MM.1S (cell line): ENCODE measurements at regions not wholly inside any gene's neighbourhood (a gene's known extent, or its start where the extent isn't known, plus 50 kb on each side); places are given as distances from the start of the nearest gene placed in this dataset.

Experiments used
- DNase-seq: peaks from one replicate; pipeline ENCODE4 v3.0.0-alpha.2; 2015
- H2AFZ ChIP-seq: fragments of 300-600 bp; sonication (generic); 2 replicates; pipeline ENCODE4 v1.6.0; 2016; ENCODE audit warnings: antibody characterized with exemption, low read length
- H3F3A ChIP-seq: fragments of 300-600 bp; sonication (generic); 2 replicates; pipeline ENCODE4 v1.6.1; 2016; ENCODE audit warnings: mild to moderate bottlenecking, antibody characterized with exemption, low read length, moderate library complexity, mixed read lengths; ENCODE audit not compliant: insufficient read depth
- H3K27ac ChIP-seq: fragments of 300-600 bp; sonication (generic); 2 replicates; pipeline ENCODE4 v1.5.1; 2016; ENCODE audit warnings: mild to moderate bottlenecking, low read length
- H3K27me3 ChIP-seq: fragments of 300-600 bp; sonication (generic); replicated peaks from 2 replicates; pipeline ENCODE4 v1.6.0; 2016; ENCODE audit warnings: low read length; ENCODE audit not compliant: insufficient read depth
- H3K36me3 ChIP-seq: fragments of 300-600 bp; sonication (generic); replicated peaks from 2 replicates; pipeline ENCODE4 v1.6.1; 2016; ENCODE audit warnings: mild to moderate bottlenecking, low read length, mixed read lengths; ENCODE audit not compliant: insufficient read depth
- H3K4me1 ChIP-seq: fragments of 300-600 bp; sonication (generic); 2 replicates; pipeline ENCODE4 v1.6.1; 2016; ENCODE audit warnings: low read length, mixed read lengths
- H3K4me2 ChIP-seq: fragments of 300-600 bp; sonication (generic); 2 replicates; pipeline ENCODE4 v1.6.0; 2016; ENCODE audit warnings: low read depth, low read length
- H3K4me3 ChIP-seq: fragments of 300-600 bp; sonication (generic); 2 replicates; pipeline ENCODE4 v1.5.1; 2016; ENCODE audit warnings: low read length, mixed read lengths
- H3K79me2 ChIP-seq: fragments of 300-600 bp; sonication (generic); 2 replicates; pipeline ENCODE4 v1.6.1; 2016; ENCODE audit warnings: mixed run types, low read length, mixed read lengths
- H3K9ac ChIP-seq: fragments of 300-600 bp; sonication (generic); 2 replicates; pipeline ENCODE4 v1.6.1; 2016; ENCODE audit warnings: low read length, mixed read lengths
- H3K9me2 ChIP-seq: fragments of 300-600 bp; sonication (generic); replicated peaks from 2 replicates; pipeline ENCODE4 v1.6.1; 2016; ENCODE audit warnings: mild to moderate bottlenecking, low read length, mixed read lengths; ENCODE audit not compliant: insufficient read depth
- H3K9me3 ChIP-seq: fragments of 300-600 bp; sonication (generic); replicated peaks from 2 replicates; pipeline ENCODE4 v1.6.1; 2016; ENCODE audit warnings: mild to moderate bottlenecking, low read length, mixed read lengths; ENCODE audit not compliant: insufficient read depth
- H4K20me1 ChIP-seq: fragments of 300-600 bp; sonication (generic); 2 replicates; pipeline ENCODE4 v1.6.1; 2016; ENCODE audit warnings: mild to moderate bottlenecking, low read length, moderate library complexity, mixed read lengths; ENCODE audit not compliant: insufficient read depth
- EZH2 ChIP-seq: fragments of 300-600 bp; sonication (generic); optimal IDR thresholded peaks from 2 replicates; pipeline ENCODE3; 2017; ENCODE audit warnings: low read depth, mild to moderate bottlenecking, antibody characterized with exemption, low read length, mixed read lengths
- EZH2phosphoT487 ChIP-seq: fragments of 300-600 bp; sonication (generic); IDR thresholded peaks from 2 replicates; pipeline ENCODE4 v1.6.1; 2018; ENCODE audit warnings: antibody characterized with exemption, low read length
- TF ChIP-seq, protein P1 (sequence below): fragments of 300-600 bp; sonication (generic); IDR thresholded peaks from 2 replicates; pipeline ENCODE4 v1.5.1; 2016; ENCODE audit warnings: antibody characterized with exemption, low read length, mixed read lengths

GRCh38 chr2:203803053-203803429, 64.5 kb upstream of the CTLA4 start:
- Histone ChIP-seq H3K36me3 (no peaks in the 10 kb centered on the region), H3K9me2 (no peaks in the 10 kb centered on the region), H3K4me3 (no peak overlapping the region), H3K9ac (no peak overlapping the region), H3K4me2 (no peak overlapping the region), H3K9me3 (no peaks in the 10 kb centered on the region), H2AFZ (no peak overlapping the region), H3K27me3 (no peaks in the 10 kb centered on the region), H3F3A (peaks cover 47% of the 10 kb centered on the region), H3K4me1 (peaks cover 59% of the 10 kb centered on the region), H3K79me2 (no peaks in the 10 kb centered on the region), H3K27ac (no peak overlapping the region), H4K20me1 (no peaks in the 10 kb centered on the region)
- no peak for TF ChIP-seq EZH2phosphoT487
- TF ChIP-seq EZH2, result no peak
- TF ChIP-seq, protein P1, sequence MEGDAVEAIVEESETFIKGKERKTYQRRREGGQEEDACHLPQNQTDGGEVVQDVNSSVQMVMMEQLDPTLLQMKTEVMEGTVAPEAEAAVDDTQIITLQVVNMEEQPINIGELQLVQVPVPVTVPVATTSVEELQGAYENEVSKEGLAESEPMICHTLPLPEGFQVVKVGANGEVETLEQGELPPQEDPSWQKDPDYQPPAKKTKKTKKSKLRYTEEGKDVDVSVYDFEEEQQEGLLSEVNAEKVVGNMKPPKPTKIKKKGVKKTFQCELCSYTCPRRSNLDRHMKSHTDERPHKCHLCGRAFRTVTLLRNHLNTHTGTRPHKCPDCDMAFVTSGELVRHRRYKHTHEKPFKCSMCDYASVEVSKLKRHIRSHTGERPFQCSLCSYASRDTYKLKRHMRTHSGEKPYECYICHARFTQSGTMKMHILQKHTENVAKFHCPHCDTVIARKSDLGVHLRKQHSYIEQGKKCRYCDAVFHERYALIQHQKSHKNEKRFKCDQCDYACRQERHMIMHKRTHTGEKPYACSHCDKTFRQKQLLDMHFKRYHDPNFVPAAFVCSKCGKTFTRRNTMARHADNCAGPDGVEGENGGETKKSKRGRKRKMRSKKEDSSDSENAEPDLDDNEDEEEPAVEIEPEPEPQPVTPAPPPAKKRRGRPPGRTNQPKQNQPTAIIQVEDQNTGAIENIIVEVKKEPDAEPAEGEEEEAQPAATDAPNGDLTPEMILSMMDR, result no peak
- DNase-seq, result no peak

DNA sequence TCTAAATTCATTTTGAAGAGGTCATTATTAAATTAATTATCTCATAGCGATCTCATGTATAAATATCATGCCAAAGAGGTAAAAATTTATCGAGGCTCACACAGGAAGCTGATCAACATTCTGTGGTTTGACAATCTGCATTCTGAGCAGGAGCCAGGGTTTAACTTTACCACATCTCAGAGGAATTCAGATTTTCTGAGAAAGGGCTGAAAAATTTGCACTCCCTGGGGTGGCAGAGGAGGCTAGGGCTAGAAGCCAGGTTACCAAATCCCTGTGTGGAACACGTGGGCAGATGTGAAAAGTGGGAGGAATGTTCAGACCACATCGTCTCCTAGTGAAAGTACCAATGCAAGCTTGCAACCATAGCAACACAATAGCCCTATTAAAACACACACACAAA, 63.5 kb upstream of the CTLA4 start:
- DNase-seq, result peak; percentile 67
- Histone ChIP-seq H3K9ac (peak overlapping the region; percentile 15; the same call in 1 of the 2 replicates), H3K79me2 (no peaks in the 10 kb centered on the region), H3K9me3 (no peaks in the 10 kb centered on the region), H3F3A (peaks cover 37% of the 10 kb centered on the region), H3K9me2 (no peaks in the 10 kb centered on the region), H3K27me3 (no peaks in the 10 kb centered on the region), H2AFZ (no peak overlapping the region), H3K4me3 (no peak overlapping the region), H3K4me2 (peak overlapping the region; percentile 10; the same call in 1 of the 2 replicates), H3K27ac (peak overlapping the region; percentile 44; the same call in 1 of the 2 replicates), H4K20me1 (no peaks in the 10 kb centered on the region), H3K36me3 (no peaks in the 10 kb centered on the region), H3K4me1 (peaks cover 49% of the 10 kb centered on the region)
- TF ChIP-seq, protein P1, result no peak
- TF ChIP-seq EZH2, result no peak
- TF ChIP-seq EZH2phosphoT487, result no peak

DNA sequence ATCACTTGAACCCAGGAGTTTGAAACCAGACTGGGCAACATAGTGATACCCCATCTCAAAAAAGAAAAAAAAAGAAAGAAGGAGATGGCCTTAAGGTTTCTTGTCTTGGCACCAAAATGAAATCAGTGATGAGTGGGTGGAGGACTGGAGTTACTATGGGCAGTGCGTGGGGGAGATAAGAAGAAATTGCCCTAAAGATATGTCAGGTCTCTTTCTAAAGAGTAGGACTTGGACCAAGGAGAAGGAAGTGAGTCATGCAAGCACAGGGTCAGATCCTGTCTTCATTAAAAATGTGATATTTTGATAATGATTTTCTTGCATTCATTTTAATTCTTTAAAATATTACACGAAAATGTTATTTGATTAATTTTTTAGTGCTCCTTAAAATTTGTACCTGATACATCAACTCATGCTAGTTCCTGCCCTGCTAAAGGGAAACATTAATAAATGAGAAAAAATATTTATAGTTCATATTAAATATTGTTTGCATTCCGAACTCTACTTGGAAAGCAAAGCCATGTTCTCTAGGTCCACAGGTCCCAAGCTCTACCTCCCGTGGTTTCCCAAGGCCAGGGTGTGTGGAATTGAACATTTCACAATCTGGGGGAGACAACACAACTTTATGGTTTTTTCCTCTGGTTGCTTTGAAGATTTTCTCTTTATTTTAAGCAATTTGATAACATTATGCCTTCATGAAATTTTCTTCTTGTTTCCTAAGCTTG, 62.6 kb upstream of the CTLA4 start:
- TF ChIP-seq EZH2 (no peak), EZH2phosphoT487 (no peak)
- TF ChIP-seq, protein P1, result no peak
- H3K27me3 ChIP-seq, result no peaks in the 10 kb centered on the region
- H3K4me3 ChIP-seq, result no peak overlapping the region
- no peaks in the 10 kb centered on the region for H3K9me3 ChIP-seq
- no peak for DNase-seq
- H3F3A ChIP-seq, result peaks cover 30% of the 10 kb centered on the region
- H3K9ac ChIP-seq, result peak overlapping the region; percentile 15; the same call in 1 of the 2 replicates
- H3K4me2 ChIP-seq, result peak overlapping the region; percentile 10; the same call in 1 of the 2 replicates
- no peaks in the 10 kb centered on the region for H4K20me1 ChIP-seq
- H3K9me2 ChIP-seq, result no peaks in the 10 kb centered on the region
- H3K4me1 ChIP-seq, result peaks cover 42% of the 10 kb centered on the region
- peak overlapping the region; percentile 44; the same call in 1 of the 2 replicates for H3K27ac ChIP-seq
- H3K79me2 ChIP-seq, result no peaks in the 10 kb centered on the region
- H3K36me3 ChIP-seq, result no peaks in the 10 kb centered on the region
- no peak overlapping the region for H2AFZ ChIP-seq
